Lower leg skin (tissue), 4 donors: ENCODE measurements at regions not wholly inside any gene's neighbourhood (a gene's known extent, or its start where the extent isn't known, plus 50 kb on each side); places are given as distances from the start of the nearest gene placed in this dataset.

Experiments
- DNase-seq, 2 donors: peaks; one replicate each; pipeline ENCODE4 v3.0.0-alpha.2; 2019; ENCODE audit warnings: low spot score in 2 of 2
- H3K4me3 ChIP-seq: fragments of 200-600 bp; sonication (generic); 2 replicates; pipeline ENCODE4 v1.5.1; 2017; ENCODE audit warnings: mild to moderate bottlenecking, low read depth; ENCODE audit not compliant: poor library complexity, severe bottlenecking
- POLR2A ChIP-seq, 2 donors: fragments of 450-650 bp; IDR thresholded peaks; one replicate each; pipeline ENCODE4 v1.6.1; 2016 to 2017; ENCODE audit warnings: antibody characterized with exemption in 2 of 2, mild to moderate bottlenecking in 1 of 2, moderate library complexity in 1 of 2
- WGBS, 2 donors: methylation state at CpG; one replicate each; pipeline ENCODE4 v1.1.5; 2018; 5-methylcytosine and 5-hydroxymethylcytosine counted together
- intact Hi-C: fragments of 100-400 bp; cut with DNase I; formaldehyde crosslinking; loops from one replicate; pipeline ENCODE4 v1.15.0; 2023; ENCODE audit warnings: low total_unique reads
- TF ChIP-seq, protein P1 (sequence below), 3 donors: fragments of 450-650 bp; IDR thresholded peaks; one replicate each; pipeline ENCODE4 v1.5.1; 2016; ENCODE audit warnings: antibody characterized with exemption in 3 of 3, mild to moderate bottlenecking in 3 of 3, moderate library complexity in 2 of 3

DNA sequence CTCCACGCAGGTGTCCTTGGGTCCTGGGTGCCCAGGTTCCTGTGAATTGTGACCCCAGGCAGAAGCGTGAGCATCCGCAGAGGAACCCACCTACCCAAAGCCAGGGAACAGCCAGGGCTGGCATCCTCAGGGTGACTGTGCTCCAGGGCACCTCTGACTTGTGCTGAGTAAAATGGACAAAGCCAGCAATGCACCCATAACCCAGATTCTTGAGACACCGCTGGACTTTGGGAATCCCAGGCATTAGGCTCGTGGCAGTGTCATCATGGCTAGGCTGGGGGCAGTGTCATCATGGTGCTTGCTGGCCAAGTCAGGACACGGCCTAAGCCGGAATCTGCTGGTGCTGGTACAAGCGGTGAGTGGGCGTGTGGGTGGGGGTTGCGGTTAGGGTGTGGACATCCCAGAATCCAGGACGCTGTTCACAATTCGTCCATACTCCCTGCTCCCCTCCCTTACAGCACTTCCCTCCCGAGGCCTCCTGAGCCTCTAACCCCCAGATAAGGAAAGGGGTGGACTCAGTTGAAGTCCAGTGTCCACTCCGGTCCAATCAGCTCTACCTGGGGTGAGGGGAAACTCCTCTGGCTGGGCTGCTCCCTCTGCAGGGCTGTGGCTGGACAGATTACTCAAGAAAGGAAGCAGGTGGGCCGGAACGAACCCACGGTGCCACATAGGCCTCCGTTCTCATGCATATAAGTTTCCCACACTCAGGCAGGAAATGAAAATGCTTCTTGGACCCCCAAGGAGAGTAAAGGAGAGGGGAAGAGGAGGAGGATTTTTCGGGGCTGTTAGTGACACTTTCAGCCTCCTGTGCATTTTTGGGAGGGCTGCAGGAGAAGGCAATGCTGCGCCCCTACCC, 138.9 kb downstream of the SEC14L1 start:
- intact Hi-C loops, result no loop called here
- no peak for DNase-seq
- WGBS, 2 donors, result 78 to 85% methylated on average over 16 to 20 of the region's 20 CpGs
- TF ChIP-seq, protein P1, sequence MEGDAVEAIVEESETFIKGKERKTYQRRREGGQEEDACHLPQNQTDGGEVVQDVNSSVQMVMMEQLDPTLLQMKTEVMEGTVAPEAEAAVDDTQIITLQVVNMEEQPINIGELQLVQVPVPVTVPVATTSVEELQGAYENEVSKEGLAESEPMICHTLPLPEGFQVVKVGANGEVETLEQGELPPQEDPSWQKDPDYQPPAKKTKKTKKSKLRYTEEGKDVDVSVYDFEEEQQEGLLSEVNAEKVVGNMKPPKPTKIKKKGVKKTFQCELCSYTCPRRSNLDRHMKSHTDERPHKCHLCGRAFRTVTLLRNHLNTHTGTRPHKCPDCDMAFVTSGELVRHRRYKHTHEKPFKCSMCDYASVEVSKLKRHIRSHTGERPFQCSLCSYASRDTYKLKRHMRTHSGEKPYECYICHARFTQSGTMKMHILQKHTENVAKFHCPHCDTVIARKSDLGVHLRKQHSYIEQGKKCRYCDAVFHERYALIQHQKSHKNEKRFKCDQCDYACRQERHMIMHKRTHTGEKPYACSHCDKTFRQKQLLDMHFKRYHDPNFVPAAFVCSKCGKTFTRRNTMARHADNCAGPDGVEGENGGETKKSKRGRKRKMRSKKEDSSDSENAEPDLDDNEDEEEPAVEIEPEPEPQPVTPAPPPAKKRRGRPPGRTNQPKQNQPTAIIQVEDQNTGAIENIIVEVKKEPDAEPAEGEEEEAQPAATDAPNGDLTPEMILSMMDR (IDR thresholded peaks at IDR 0.05), result no peak
- no peak for TF ChIP-seq POLR2A (IDR thresholded peaks at IDR 0.05)
- H3K4me3 ChIP-seq, result no peak overlapping the region

DNA sequence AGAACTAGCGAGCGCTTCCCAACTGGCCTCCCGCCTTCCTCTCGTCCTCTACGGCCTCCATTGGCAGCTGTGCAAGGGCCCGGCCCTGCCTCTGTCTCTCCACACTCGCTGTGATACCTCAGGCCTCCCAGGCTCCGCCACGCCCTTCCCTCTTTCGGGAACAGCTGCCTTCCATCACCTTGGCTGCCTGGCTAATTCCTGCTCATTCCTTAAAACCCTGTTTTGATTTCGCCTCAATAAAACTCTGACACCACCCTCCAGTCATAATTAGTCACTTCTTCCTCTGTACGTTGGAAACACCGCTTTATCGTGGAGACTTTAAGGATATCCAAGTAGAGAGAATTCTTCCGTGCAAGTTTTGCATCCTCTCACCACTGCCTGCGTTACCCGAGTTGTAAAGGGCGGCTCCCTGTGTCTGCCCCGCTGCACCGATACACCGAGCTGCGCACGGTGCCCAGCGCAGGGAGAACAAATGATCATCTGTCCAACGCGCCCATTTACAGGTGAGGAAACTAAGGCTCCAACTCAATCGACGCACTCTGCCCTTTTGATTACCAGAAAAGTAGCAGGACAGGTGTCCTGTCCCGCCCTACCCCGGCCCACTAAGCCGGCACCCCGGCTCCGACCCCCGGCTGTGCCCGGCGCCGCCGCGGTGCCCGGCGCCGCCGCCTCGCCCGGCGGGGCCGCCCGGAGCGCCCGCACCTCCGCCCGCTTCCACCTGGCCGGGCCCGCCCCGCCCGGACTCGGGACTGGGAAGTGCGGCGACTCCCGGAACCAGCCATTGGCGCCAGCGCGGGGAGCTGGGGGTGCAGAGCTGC, 139.7 kb downstream of the SEC14L1 start:
- WGBS, 2 donors, result 16 to 21% methylated on average over 42 to 57 of the region's 63 CpGs
- intact Hi-C loops, result no loop called here
- no peak overlapping the region for H3K4me3 ChIP-seq
- peak in 1 of 2 donors; percentile 19 for DNase-seq
- TF ChIP-seq, protein P1 (IDR thresholded peaks at IDR 0.05), result no peak
- no peak for TF ChIP-seq POLR2A (IDR thresholded peaks at IDR 0.05)

GRCh38 chr17:77281122-77281903, 140.5 kb downstream of the SEC14L1 start:
- TF ChIP-seq POLR2A (IDR thresholded peaks at IDR 0.05), result no peak
- TF ChIP-seq, protein P1 (IDR thresholded peaks at IDR 0.05), result no peak
- intact Hi-C loops, result no loop called here
- DNase-seq, result peak in 1 of 2 donors; percentile 18
- H3K4me3 ChIP-seq, result peak overlapping the region; percentile 53
- WGBS, 2 donors, result 14 to 28% methylated on average over 9 to 15 of the region's 86 CpGs

GRCh38 chr17:77281904-77282367, 141.2 kb downstream of the SEC14L1 start:
- intact Hi-C loops, result no loop called here
- WGBS, 2 donors, result 39 to 47% methylated on average over 20 of the region's 20 CpGs
- peak in 1 of 2 donors; percentile 19 for DNase-seq

More at GRCh38 chr17:77281904-77282367, 141.2 kb downstream of the SEC14L1 start:
- TF ChIP-seq, protein P1 (IDR thresholded peaks at IDR 0.05), result no peak
- TF ChIP-seq POLR2A (IDR thresholded peaks at IDR 0.05), result no peak
- peak overlapping the region; percentile 53 for H3K4me3 ChIP-seq
